B cell (primary cell): ENCODE measurements at regions not wholly inside any gene's neighbourhood (a gene's known extent, or its start where the extent isn't known, plus 50 kb on each side); places are given as distances from the start of the nearest gene placed in this dataset.

Experiments
- EZH2 ChIP-seq: IDR thresholded peaks from 2 replicates; pipeline ENCODE4 v1.6.1; 2012; ENCODE audit warnings: borderline replicate concordance, low read depth, mild to moderate bottlenecking, moderate library complexity, low read length; ENCODE audit not compliant: insufficient read depth, poor library complexity, severe bottlenecking
- TF ChIP-seq, protein P1 (sequence below): fragments of 200-600 bp; IDR thresholded peaks from one replicate; pipeline ENCODE4 v1.8.0; 2022; ENCODE audit warnings: antibody characterized with exemption, mild to moderate bottlenecking

DNA sequence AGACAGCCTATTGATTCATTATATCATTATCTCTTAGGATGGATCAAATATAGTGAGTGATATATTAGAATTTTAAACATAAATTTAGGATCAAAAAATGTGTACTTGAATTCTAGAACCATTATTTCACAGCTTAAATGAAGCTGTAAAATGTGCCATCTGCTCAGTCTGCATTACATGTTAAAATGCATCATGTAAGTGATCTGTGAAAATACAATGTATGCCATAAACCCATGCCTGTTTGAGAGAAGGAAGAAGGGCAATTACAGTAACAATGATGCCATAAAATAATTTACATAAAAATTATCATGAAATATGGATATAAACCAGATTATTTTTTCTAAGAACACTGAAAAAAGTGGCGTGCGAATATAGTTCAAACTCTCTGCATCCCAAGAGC is 1066.0 kb upstream of the ADGRL4 start:
- TF ChIP-seq, protein P1, sequence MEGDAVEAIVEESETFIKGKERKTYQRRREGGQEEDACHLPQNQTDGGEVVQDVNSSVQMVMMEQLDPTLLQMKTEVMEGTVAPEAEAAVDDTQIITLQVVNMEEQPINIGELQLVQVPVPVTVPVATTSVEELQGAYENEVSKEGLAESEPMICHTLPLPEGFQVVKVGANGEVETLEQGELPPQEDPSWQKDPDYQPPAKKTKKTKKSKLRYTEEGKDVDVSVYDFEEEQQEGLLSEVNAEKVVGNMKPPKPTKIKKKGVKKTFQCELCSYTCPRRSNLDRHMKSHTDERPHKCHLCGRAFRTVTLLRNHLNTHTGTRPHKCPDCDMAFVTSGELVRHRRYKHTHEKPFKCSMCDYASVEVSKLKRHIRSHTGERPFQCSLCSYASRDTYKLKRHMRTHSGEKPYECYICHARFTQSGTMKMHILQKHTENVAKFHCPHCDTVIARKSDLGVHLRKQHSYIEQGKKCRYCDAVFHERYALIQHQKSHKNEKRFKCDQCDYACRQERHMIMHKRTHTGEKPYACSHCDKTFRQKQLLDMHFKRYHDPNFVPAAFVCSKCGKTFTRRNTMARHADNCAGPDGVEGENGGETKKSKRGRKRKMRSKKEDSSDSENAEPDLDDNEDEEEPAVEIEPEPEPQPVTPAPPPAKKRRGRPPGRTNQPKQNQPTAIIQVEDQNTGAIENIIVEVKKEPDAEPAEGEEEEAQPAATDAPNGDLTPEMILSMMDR = no peak
- TF ChIP-seq EZH2 = no peak
